GM12891 (cell line): ENCODE measurements at regions not wholly inside any gene's neighbourhood (a gene's known extent, or its start where the extent isn't known, plus 50 kb on each side); places are given as distances from the start of the nearest gene placed in this dataset.

Experiments
- POLR2A ChIP-seq: IDR thresholded peaks from 2 replicates; pipeline ENCODE4 v1.6.1; 2011; ENCODE audit warnings: low read depth, low read length, control low read depth
- POLR2AphosphoS5 ChIP-seq: IDR thresholded peaks from 2 replicates; pipeline ENCODE4 v1.6.1; 2011; ENCODE audit warnings: low read depth, low read length, control low read depth
- SPI1 ChIP-seq: IDR thresholded peaks from 2 replicates; pipeline ENCODE4 v1.6.1; 2011; ENCODE audit warnings: low read depth, low read length, control low read depth
- TAF1 ChIP-seq: IDR thresholded peaks from 2 replicates; pipeline ENCODE4 v1.6.1; 2011; ENCODE audit warnings: low read depth, low read length, control low read depth

GRCh38 chr7:68279827-68280400 lies 1283.3 kb downstream of the TYW1 start:
- no peak for TF ChIP-seq POLR2A
- TF ChIP-seq POLR2AphosphoS5, result no peak
- no peak for TF ChIP-seq TAF1
- no peak for TF ChIP-seq SPI1
